ENCODE measurements at regions not wholly inside any gene's neighbourhood (a gene's known extent, or its start where the extent isn't known, plus 50 kb on each side); places are given as distances from the start of the nearest gene placed in this dataset.

GRCh38 chr2:121818546-121818945, 63.1 kb downstream of the TSN start:
- DNase-seq (ENCODE audit: low read depth) = no peak
- H3K4me3 ChIP-seq (ENCODE audit: low read depth, low read length) = no peak overlapping the region
- no peak for TF ChIP-seq CTCF (IDR thresholded peaks at IDR 0.05; ENCODE audit: control insufficient read depth, extremely low read depth, insufficient read depth)

- H3K4me3 ChIP-seq (ENCODE audit: low read depth, low read length) = no peak overlapping the region
- DNase-seq (ENCODE audit: low read depth) = no peak
- no peak for TF ChIP-seq CTCF (IDR thresholded peaks at IDR 0.05; ENCODE audit: control insufficient read depth, extremely low read depth, insufficient read depth)
These were observed 64.4 kb downstream of the TSN start for GRCh38 chr2:121819846-121820245.

- DNase-seq (ENCODE audit: low read depth) = no peak
- TF ChIP-seq CTCF (IDR thresholded peaks at IDR 0.05; ENCODE audit: control insufficient read depth, extremely low read depth, insufficient read depth) = no peak
- no peak overlapping the region for H3K4me3 ChIP-seq (ENCODE audit: low read depth, low read length)
These were observed 66.2 kb downstream of the TSN start for GRCh38 chr2:121821476-121822158.

GRCh38 chr2:121824264-121824663, 68.8 kb downstream of the TSN start:
- no peak overlapping the region for H3K4me3 ChIP-seq (ENCODE audit: low read depth, low read length)
- TF ChIP-seq CTCF (IDR thresholded peaks at IDR 0.05; ENCODE audit: control insufficient read depth, extremely low read depth, insufficient read depth) = no peak
- DNase-seq (ENCODE audit: low read depth) = no peak

- no peak for DNase-seq (ENCODE audit: low read depth)
- H3K4me3 ChIP-seq (ENCODE audit: low read depth, low read length) = no peak overlapping the region
- TF ChIP-seq CTCF (IDR thresholded peaks at IDR 0.05; ENCODE audit: control insufficient read depth, extremely low read depth, insufficient read depth) = no peak
These were observed 69.8 kb downstream of the TSN start for GRCh38 chr2:121825003-121825950.

- no peak for DNase-seq (ENCODE audit: low read depth)
- TF ChIP-seq CTCF (IDR thresholded peaks at IDR 0.05; ENCODE audit: control insufficient read depth, extremely low read depth, insufficient read depth) = no peak
These were observed 70.6 kb downstream of the TSN start for GRCh38 chr2:121826036-121826435.

More at GRCh38 chr2:121826036-121826435, 70.6 kb downstream of the TSN start:
- no peak overlapping the region for H3K4me3 ChIP-seq (ENCODE audit: low read depth, low read length)

All from LNCaP clone FGC (cell line).